Lower lobe of right lung (tissue), 2 donors: ENCODE measurements at regions not wholly inside any gene's neighbourhood (a gene's known extent, or its start where the extent isn't known, plus 50 kb on each side); places are given as distances from the start of the nearest gene placed in this dataset.

Experiments
- ATAC-seq, 2 donors: fragments of 200-7000 bp; cut with Tn5 transposase; one replicate each; pipeline ENCODE4 v1.9.1; 2020 to 2022; ENCODE audit warnings: mild to moderate bottlenecking in 2 of 2, moderate library complexity in 2 of 2
- DNase-seq: peaks from one replicate; pipeline ENCODE4 v3.0.0-alpha.2; 2020
- H3K27ac ChIP-seq: fragments of 200-600 bp; one replicate; pipeline ENCODE4 v1.8.0; 2022
- H3K27me3 ChIP-seq: fragments of 200-600 bp; one replicate; pipeline ENCODE4 v1.8.0; 2022; ENCODE audit warnings: low read depth
- H3K36me3 ChIP-seq: fragments of 200-600 bp; one replicate; pipeline ENCODE4 v1.8.0; 2022; ENCODE audit warnings: mild to moderate bottlenecking
- H3K4me1 ChIP-seq: fragments of 200-600 bp; one replicate; pipeline ENCODE4 v1.8.0; 2022
- H3K4me3 ChIP-seq: fragments of 200-600 bp; one replicate; pipeline ENCODE4 v1.8.0; 2022; ENCODE audit warnings: mild to moderate bottlenecking
- H3K9me3 ChIP-seq: fragments of 200-600 bp; one replicate; pipeline ENCODE4 v1.8.0; 2022
- intact Hi-C: fragments of 100-400 bp; cut with DNase I; formaldehyde crosslinking; loops from one replicate; pipeline ENCODE4 v1.11.0; 2022
- TF ChIP-seq, protein P1 (sequence below): fragments of 200-600 bp; IDR thresholded peaks from one replicate; pipeline ENCODE4 v1.8.0; 2022; ENCODE audit warnings: antibody characterized with exemption, mild to moderate bottlenecking
- donor health status: DM: no; HTN: yes; CAD: no; lungs with severe emphysema.

DNA sequence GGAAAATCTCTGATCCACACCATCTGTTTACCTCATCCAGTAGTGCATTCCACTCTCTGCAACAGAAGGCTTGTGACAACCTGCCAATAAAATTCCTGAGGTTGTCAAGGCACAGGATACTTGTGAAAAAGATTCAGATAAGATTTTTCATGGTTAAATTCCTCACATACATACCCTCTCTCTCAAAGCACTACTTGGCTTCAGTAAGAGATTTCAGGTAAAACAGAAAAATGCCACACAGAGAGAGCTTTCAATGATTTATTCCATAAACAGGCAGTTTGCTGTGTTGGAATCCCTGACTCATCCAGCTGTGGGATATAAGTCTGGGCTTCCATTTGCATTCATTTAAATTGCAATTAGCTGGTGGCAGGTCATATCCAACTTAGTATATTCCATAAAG, 99.7 kb upstream of the CAV2 start:
- Histone ChIP-seq H3K27ac (no peak overlapping the region), H3K36me3 (no peaks in the 10 kb centered on the region), H3K27me3 (no peaks in the 10 kb centered on the region), H3K4me1 (peaks cover 10% of the 10 kb centered on the region), H3K4me3 (no peak overlapping the region), H3K9me3 (no peaks in the 10 kb centered on the region)
- peak; percentile 34 to 57 for ATAC-seq
- DNase-seq, result no peak
- intact Hi-C loops, result no loop called here
- TF ChIP-seq, protein P1, sequence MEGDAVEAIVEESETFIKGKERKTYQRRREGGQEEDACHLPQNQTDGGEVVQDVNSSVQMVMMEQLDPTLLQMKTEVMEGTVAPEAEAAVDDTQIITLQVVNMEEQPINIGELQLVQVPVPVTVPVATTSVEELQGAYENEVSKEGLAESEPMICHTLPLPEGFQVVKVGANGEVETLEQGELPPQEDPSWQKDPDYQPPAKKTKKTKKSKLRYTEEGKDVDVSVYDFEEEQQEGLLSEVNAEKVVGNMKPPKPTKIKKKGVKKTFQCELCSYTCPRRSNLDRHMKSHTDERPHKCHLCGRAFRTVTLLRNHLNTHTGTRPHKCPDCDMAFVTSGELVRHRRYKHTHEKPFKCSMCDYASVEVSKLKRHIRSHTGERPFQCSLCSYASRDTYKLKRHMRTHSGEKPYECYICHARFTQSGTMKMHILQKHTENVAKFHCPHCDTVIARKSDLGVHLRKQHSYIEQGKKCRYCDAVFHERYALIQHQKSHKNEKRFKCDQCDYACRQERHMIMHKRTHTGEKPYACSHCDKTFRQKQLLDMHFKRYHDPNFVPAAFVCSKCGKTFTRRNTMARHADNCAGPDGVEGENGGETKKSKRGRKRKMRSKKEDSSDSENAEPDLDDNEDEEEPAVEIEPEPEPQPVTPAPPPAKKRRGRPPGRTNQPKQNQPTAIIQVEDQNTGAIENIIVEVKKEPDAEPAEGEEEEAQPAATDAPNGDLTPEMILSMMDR, result no peak

DNA sequence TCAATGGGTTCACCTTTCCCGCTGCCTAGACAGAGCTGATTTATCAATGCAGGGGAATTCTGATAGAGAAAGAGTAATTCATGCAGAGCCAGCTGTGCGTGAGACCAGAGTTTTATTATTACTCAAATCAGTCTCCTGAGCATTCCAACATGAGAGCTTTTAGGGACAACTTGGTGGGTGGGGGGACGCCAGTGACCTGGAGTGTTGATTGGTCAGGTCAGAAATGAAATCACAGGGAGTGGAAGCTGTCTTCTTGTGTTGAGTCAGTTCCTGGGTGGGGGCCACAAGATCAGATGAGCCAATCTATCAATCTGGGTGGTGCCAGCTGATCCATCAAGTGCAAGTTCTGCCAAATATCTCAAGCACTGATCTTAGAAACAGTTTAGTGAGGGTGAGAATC, 99.0 kb upstream of the CAV2 start:
- no peak for DNase-seq

DNA sequence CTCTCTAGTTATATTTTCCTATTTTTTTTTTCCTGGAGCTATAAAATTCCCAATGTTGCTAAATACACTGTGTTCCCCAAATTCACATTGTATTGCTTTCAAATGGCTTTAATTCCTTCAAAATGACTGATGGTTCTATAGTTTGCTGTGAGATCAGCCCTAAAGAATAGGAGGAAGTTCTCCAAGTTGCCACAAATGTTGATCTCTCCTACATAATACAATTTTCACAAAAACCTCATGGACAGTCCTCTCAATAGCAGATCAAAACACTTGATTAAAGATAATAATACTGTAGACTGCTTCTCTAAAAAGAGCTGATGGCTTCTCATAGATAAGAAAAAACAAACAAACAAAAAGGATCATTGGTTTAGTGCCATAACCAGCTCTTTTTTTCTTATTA, 97.8 kb upstream of the CAV2 start:
- H3K27ac ChIP-seq, result no peak overlapping the region
- no peaks in the 10 kb centered on the region for H3K36me3 ChIP-seq
- no peak overlapping the region for H3K4me3 ChIP-seq
- TF ChIP-seq, protein P1, result no peak
- intact Hi-C loops, result no loop called here
- DNase-seq (no peak), ATAC-seq (no peak)
- H3K9me3 ChIP-seq, result no peaks in the 10 kb centered on the region
- H3K4me1 ChIP-seq, result no peaks in the 10 kb centered on the region
- H3K27me3 ChIP-seq, result no peaks in the 10 kb centered on the region

More for the DNA sequence above, 99.0 kb upstream of the CAV2 start:
- ATAC-seq, result no peak
- Histone ChIP-seq H3K4me3 (no peak overlapping the region), H3K9me3 (no peaks in the 10 kb centered on the region), H3K27me3 (no peaks in the 10 kb centered on the region), H3K4me1 (peaks cover 3% of the 10 kb centered on the region), H3K36me3 (no peaks in the 10 kb centered on the region), H3K27ac (no peak overlapping the region)
- TF ChIP-seq, protein P1, result no peak
- intact Hi-C loops, result no loop called here

DNA sequence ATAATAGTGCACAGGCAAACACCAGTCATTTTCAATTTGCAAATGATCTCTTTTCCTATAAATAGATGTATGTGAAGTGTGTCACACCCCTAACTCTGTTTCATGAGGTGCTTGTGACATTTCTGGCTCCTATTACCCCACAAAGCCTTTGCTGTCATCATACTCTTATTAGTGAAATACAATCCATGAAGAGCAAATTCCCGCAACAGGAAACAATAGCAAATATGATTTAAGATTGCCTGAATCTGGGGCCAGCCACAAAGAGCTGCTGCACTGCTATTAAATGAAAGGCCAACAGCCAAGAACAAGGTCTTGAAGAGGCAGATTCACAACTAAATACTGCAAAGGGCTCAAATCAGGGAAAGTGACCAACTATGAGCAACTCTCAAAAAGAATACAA, 96.3 kb upstream of the CAV2 start:
- H3K27ac ChIP-seq, result no peak overlapping the region
- no peaks in the 10 kb centered on the region for H3K27me3 ChIP-seq
- ATAC-seq (no peak), DNase-seq (no peak)
- TF ChIP-seq, protein P1, result no peak
- H3K9me3 ChIP-seq, result no peaks in the 10 kb centered on the region
- H3K4me1 ChIP-seq, result no peaks in the 10 kb centered on the region
- no peak overlapping the region for H3K4me3 ChIP-seq
- intact Hi-C loops, result no loop called here
- no peaks in the 10 kb centered on the region for H3K36me3 ChIP-seq

DNA sequence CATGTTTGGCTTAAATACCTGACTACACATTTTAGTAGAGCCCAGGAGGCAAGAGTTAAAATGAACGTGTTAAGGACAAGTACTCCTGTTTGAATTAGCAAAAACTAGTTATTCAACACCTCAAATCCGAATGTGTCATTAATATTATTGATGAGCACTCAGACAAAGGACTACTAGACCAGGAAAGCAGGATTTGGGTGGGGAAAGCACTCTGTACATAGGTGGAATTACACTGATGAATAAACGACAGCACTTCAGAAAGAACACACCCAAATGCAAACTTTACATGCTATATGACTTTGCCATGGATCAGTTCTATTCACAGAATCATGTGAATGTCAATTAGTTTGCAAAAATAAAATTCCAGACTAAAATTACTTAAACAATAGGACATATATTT, 95.1 kb upstream of the CAV2 start:
- H3K27me3 ChIP-seq, result no peaks in the 10 kb centered on the region
- H3K36me3 ChIP-seq, result no peaks in the 10 kb centered on the region
- H3K9me3 ChIP-seq, result no peaks in the 10 kb centered on the region
- DNase-seq (no peak), ATAC-seq (no peak)
- no peak overlapping the region for H3K4me3 ChIP-seq
- TF ChIP-seq, protein P1, result no peak
- H3K4me1 ChIP-seq, result no peaks in the 10 kb centered on the region
- intact Hi-C loops, result no loop called here
- no peak overlapping the region for H3K27ac ChIP-seq

DNA sequence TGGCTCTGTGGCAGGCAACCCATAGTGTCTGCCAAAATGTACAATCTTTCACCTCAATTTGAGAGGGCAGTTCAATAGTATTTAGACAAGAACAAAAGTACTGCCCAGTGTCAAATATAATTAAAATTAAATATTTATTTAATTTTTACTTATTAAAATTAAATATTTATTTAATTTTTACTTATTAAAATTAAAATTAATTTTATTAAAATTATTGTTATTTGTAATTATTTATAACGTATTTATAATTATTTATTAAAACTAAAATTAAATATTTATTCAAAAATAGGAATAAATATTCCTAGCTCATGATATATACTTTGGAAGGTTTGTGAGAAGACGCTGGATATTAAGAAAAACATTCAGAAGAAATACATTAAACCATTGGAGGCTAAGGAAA, 93.7 kb upstream of the CAV2 start:
- TF ChIP-seq, protein P1, result no peak
- no peak overlapping the region for H3K4me3 ChIP-seq
- H3K9me3 ChIP-seq, result no peaks in the 10 kb centered on the region
- H3K4me1 ChIP-seq, result no peaks in the 10 kb centered on the region
- no peak for DNase-seq
- no peaks in the 10 kb centered on the region for H3K36me3 ChIP-seq
- intact Hi-C loops, result no loop called here
- H3K27me3 ChIP-seq, result no peaks in the 10 kb centered on the region
- no peak overlapping the region for H3K27ac ChIP-seq
- no peak for ATAC-seq
